HG02678 (cell line): ENCODE measurements at regions not wholly inside any gene's neighbourhood (a gene's known extent, or its start where the extent isn't known, plus 50 kb on each side); places are given as distances from the start of the nearest gene placed in this dataset.
"Not testable (repeated sequence)": the region's sequence is repeated elsewhere in the genome, so short reads cannot be mapped to it uniquely, and the experiment has no call there.

Experiments used
- ATAC-seq: cut with Tn5 transposase; IDR thresholded peaks from one replicate; pipeline ENCODE4 v1.9.1; 2021; ENCODE audit warnings: mild to moderate bottlenecking, moderate library complexity; ENCODE audit not compliant: unreplicated experiment

DNA sequence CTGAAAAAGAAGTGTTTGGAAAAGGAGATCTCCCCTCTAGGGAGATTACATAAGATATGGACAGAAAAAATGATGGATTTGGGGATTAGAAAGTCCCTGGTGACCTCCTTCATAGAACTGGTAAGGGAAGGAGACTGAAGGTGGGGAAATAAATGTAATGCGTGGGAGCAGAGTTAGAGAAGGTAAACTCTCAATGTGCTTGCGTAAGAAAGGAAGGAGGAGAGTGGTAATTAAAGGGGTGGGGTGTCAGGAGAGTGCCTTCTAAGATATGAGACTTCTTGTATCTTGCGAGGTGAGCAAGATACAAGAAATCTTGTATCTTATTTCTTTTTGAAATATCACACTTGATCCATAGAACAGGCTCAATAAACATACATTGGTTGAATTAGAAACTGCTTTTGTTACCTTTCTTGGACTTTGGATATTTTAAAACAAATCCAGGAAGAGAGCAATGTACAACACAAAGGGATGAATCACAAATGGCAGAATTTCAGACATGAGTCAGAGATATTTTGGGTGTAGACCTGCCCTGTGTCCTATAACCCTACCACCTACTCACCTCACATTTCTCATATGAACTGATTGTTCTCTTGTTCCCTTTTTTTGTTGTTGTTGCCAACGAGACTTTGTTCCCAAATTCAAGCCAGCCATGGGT lies 342.4 kb downstream of the INSIG2 start:
- no peak for ATAC-seq

DNA sequence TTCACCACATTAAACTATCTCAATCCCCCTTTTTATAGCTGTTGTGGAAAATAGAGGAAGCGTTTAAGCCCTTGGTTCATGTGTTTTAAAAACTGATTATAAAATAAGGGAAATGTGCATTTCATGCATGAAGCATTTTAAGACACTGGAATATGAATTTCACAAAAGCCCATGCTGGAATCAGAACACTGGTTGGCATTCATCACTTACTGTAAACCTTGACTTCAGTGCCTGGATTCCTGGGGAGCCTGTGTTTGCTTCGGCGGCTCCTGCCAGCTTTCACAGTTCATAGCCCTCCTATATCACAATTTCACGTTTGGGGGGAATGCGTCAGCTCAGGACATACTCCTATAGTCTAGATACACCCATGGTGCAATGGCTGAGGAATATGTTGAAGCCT lies 336.9 kb downstream of the INSIG2 start:
- no peak for ATAC-seq

DNA sequence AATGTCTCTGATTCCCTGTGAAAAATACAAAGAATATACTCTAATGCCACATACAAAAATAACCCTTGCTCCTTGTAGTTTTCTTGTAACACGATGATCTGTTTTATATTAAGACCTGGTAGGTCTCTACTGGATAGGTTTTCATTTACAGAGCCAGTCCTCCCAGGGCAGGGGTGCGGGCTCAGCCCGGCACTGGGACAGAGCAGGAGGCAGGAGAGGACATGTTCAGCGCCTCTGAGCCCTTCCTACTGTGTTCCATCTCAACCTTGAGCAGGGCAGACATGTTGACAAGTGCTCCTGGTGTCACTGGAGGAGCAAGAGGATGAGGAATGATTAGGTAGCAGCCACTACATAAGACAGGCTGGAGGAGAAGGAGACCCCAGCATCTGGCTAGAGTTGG lies 335.5 kb downstream of the INSIG2 start:
- no peak for ATAC-seq

DNA sequence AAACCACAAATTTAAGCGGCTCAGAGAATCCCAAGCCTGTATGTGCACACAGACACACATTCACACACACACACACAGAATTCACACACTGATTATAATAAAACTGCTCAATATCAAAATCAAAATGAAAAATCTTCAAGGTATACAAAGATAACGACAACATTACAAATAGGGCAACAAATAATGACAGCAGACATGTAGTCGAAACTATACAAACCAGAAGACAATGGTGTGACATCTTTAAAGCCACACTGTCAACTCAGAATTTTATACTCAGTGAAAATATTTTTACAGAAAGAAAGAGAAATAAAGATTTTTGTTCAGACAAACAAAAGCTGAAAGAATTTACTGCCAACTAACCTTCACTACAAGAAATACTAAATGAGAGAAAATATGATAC lies 333.4 kb downstream of the INSIG2 start:
- ATAC-seq: no peak

DNA sequence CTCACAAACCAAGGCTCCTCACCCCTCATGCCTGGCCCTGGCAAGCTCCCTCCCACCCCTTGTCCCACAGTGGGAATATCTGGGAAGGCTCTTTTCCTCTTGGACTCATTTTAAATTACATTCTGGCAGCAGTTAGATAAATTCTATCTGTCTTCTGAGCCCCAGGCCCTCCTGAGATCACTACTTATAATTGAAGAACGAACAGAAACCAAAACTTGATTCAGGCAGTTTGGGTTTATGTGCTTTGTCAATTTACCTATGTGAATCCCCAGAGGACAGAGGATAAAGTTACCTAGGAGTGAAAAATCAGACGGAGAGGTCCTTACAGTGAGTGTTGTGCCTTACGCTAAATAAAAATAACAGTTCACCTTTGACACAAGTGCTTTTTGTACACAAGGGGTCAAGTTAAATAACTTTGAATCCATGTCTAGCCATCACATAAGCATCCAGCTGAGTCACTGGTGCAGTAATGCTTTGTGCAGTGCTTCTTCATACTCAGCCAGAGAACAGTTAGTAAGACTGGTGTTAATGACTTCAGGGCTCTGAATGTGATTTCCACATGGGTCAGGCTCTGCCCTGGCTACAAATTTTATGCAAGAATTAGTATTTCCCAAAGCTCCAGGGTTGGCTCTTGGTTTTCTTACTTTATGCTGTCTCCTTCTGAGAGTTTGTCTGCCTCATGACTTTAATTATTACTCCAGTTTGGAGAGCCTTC lies 329.3 kb downstream of the INSIG2 start:
- ATAC-seq: no peak

DNA sequence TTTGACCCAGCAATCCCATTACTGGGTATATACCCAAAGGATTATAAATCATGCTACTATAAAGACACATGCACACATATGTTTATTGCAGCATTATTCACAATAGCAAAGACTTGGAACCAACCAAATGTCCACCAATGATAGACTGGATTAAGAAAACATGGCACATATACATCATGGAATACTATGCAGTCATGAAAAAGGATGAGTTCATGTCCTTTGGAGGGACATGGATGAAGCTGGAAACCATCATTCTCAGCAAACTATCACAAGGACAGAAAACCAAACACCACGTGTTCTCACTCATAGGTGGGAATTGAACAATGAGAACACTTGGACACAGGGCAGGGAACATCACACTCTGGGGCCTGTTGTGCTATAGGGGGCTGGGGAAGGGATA lies 326.9 kb downstream of the INSIG2 start:
- ATAC-seq: not testable (repeated sequence)

DNA sequence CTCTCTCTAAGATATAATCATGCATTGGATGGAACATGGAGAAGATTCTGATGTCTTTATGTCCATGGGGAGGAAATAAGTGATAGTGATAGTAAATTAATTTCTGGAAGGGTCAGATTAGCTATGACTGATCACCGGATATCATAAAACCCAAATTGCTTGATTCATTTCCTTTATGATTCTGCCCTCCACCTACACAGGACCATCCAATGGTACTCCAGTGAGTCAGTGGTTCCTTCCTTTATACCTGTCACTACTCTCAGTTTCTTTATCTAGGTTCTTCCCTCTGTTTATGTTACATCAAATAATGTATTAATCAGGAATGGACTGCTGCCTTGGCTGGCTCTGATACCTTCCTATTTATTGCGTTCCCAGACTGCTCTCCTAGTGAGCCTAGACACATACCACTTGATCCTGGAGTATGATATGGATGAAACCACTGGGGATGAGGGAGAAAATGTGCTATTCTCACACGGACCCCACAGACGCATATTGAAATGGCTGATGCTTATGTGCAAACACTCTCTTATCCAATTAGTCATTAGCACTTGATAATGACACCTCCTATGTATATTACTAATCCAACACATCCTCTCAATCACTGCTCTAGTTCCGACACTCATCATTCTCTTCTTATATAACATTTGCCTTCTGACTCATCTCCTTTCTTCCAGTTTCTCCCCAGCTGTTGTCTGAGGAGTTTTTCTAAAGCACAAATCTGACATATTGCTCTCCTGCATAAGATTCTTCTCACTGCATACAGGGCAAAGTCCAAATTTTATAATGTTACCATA lies 315.6 kb downstream of the INSIG2 start:
- no peak for ATAC-seq

DNA sequence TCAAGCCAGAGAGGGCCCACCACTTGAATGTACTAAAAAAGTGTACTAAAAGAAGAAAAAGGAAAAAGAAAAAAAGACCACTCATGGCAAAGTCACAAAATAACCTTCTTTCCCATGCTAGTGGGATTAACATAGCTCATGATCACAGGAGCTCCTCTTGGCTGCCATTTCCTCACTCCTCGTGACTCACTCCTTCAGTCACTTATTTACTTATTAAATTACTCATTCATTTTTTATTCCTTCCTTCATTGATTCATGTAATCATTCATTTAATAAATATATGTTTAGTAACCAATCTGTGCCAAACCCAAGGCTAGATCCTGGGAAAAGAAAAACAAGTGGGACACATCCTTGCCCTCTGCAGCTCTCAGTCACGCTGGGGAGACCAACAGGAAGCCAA lies 300.5 kb downstream of the INSIG2 start:
- ATAC-seq: no peak

DNA sequence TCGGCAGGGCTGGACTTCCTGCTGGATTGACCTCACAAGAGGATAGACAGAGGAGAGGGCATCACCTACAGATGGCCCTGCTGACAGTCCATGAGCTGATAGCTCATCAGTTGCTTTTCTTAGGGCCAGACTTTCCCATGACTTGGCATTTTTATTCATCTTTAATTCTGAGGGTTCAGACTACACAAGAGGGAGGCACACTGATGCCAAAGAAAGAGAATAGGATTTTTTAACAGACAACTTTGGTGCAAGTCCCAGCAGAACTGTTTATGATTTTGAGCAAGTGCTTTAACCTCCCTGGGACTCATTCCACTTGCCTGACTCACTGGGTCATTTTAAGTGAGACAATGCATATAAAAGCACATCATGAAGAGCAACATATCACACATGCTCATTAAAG lies 299.2 kb downstream of the INSIG2 start:
- no peak for ATAC-seq

DNA sequence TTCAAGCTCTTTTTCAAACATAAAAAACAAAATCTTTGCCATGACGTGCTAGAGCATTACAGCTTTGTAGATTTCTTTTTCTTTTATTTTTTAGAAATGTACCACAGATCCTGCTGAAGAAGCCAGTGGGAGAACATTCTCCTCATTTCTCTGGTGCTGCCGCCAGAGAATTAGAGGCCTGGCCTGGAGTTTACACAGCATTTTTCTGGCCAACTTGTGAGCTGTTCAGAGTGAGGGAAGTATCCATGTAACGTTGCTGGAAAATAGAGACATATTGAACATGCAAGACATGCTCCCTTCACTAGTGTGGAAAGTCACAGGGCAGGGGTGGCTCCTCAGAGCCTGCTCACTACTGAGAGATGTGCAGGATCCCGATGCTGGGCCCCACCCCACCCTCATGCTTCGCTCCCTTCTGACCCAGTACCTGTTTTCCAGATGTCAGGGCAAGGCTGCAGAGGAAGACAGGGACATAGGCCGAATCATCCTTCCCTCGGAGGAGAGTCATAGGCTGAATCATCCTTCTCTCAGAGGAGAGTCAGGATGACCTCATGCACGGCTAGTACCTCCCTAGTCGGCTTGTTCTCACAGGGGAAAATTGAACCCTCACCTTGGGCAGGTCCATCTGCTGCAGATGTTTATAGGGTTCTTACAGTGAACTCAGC lies 298.5 kb downstream of the INSIG2 start:
- ATAC-seq: no peak

DNA sequence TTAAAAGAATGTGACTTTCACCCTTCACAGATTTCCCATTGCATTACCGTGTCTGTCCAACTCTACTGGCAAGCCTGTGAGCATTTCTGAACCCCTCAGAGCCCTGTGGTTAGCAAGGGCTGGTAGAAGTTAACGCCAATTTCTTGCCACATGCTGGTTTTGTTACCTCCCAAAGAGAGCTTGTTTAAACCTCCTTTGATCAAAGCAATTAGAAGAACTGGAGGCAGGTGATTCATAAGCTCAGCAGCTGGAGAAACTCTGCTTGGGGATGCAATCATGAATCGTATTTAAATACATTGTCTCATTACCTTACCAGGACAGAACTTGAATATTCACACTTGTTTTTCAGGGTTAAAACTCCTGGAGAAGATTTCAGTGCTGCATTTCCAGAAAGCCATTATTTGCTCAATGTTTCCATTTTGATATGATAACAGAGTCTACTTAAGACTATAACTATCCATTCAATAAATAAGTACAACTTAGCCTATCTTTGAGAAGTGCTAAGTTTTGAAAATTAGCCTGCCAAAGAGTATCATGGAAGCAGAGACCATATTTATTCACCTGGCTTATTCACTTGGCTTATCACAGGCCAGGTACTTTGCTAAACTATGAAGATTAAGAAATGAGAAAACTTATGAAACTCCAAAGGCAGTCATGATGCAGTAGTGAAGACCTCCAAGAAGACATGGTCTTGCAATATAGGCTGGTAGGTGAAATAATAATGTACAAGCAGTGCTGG lies 292.8 kb downstream of the INSIG2 start:
- ATAC-seq: no peak

DNA sequence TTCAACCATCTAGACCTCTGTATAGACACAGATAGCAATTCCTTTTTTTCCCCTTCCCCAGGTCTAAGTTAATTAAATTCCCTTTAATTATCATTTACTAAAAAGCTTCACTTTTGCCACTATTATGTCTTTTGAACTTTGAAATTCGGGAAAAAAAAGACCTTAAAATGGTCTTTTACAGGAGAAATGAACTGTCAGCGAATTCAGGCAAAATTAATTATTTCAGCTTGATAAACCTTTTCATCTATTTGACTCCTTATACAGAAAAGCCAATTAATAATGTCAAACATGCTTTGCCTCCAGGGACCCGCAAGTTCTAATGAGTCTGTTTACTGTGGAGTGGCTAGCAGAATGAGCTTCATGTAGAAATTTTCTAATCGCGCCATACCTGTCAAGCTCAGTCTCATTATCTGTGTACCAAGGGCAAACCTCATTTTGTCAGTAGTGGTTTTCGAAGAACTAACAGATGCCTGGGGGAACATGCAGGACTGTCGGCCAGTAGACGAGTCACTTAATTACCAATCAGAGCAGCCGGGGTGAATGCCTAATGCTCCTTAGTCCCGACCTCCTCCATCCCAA lies 287.7 kb downstream of the INSIG2 start:
- no peak for ATAC-seq

DNA sequence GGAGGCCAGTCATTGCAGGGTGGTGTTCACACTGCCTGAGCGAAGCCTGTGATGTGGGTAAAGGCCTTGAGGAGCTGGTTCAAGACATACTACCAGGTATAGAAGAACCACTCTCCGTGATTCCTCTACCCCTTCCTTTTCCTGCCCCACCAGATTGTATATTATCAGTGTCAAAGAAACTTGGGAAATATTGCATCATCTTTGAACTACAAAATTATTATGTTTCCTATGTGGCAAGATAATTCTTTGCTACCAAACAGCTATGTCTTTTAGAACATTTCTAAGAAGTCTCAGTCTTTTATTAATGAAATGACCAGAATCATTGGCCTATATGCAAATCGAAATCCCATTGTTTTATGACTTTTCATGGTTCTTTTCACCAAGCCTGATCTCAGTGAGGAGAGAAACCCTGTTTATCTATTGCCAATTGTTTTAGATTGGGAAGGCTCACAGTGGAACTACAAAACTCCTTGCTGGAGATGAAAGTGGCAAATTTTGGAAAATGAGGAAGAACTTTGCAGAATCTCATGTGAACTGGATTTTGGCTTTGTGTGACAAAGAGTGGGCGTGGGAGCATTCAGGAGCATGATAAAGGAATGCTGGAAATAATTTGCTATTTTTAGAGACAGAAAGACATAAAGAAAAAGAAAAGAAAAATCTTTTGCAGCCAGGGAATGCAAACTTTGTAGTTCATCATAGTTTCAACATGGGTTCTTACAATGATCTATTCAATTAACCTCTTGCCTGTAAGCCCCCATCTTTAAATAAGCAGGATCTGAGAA lies 286.9 kb downstream of the INSIG2 start:
- ATAC-seq: no peak

DNA sequence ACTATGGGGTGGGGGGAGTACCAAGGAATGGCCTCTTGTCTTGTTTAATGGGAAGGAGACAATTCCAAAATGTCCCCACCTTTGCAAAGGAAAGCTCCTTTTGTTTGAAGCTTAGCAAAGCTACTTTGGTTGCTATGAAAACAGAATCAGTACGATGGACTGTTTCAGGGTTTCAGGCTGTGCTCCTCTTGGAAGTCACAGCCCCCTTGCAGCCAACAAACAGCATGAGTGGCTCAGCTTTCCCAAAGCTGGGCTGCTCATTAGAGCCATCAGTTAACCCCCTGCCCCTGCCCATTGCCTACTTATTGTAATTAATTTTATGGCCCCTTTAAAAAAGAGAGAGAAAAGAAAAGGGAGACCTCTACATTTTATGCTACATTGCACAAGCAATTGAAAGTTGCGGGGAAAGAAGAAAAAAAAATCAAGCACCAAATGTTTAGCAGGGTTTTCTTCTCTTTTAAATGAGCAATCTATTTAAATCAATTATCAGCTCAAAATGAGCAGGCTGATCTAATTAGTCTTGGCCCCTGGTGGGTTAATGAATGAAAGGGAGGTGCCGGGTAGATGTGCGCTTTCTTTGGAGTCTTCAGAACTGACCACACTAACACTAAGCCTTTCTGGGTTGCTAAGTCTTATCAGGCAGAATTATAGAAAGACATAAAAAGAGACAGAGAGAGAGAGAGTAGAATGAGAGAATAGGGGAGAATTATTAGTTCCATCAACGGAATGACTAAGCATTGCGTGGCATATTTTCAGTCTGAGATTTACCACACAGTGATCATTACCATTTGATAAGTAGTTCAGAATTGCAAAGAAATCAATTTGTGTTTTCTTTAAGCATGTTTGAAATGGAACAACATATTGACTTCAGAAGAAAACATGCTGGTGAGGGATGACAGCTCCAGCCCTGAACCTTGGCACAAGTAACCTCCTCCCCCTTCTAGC lies 284.9 kb downstream of the INSIG2 start:
- no peak for ATAC-seq

DNA sequence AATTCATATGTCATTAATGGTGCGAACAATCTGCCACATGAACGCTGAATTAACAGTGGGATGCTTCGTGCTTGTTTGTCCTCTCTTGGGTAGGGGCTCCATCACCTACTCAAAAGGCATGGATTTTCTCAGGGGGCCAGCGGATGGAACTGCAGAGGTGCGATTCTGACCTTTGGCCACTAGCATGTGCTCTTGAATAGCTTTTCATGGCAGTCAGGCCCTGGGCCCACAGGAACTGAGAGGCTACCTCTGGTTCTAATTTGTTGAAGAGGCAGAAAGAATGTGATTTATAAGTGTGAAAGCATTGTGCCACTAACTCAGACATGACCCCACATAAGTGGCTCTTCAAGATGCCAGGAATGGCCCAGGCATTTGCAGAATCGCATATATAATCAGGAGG lies 283.2 kb downstream of the INSIG2 start:
- ATAC-seq: no peak

DNA sequence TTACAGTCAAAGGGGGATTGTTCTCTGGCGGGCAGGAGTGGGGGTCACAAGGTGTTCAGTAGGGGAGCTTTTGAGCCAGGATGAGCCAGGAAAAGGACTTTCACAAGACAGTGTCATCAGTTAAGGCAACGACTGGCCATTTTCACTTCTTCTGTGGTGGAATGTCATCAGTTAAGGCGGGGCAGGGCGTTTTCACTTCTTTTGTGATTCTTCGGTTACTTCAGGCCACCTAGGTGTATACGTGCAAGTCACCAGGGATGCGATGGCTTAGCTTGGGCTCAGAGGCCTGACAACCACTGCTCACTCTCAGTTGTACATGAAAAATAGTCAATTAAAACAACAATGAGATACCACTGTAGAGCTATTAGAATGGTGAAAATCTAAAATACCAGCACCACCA lies 281.2 kb downstream of the INSIG2 start:
- ATAC-seq: not testable (repeated sequence)

DNA sequence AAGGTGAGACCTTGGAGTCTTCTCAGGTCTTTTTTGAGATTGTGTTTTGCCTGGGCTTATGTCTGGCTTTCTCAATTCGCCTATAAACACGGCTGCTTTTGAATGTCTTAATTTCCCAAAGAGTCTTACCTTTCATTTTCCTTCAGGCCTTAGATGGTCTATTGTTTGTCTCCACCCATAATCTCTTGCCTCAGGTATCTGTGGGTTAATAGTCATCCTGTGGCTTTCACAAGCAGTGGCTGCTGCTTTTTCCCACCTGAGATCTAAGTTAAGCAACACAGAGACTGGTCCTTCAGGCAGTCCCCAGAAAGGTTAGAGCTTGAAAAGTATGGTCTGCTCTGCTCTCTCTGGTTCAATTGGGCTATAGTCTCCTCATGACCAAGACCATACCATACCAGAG lies 275.3 kb downstream of the INSIG2 start:
- no peak for ATAC-seq

DNA sequence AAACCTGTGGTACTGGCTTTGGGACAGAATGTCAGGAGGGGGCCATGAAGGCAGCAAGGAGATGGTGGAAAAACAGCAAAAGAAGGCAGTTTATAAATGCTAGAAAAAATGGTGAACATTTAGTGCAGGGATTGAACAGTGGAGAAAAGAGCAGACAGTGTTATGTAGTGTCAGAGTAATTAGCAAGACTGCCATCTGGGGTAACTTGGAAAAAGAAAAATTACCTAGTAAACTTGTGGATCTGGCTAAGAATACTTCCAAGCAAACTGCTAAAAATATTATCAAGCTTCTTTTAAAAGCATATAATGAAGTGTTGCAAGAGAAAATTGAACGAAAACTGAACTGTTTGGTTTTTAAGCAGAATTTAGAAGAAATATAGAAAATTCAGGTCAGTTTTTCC lies 267.8 kb downstream of the INSIG2 start:
- ATAC-seq: no peak

DNA sequence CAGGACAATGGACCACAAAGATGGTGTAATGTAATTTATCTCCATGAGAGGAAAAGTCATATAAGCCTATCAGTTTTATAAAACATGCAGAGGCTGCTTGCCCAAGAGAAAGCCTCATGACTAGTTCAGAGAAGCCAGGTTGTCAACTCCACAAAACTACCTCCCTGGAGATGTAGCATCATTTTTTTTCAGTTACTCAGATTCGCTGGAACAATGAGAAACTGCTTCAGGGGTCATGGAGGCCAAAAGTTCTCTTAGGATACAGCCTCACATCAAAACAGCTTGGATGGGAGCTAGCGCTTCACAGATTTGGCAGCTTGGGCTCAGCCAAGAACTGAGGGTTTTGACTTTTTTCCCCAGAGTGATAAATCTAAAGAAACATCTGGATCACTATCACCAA lies 263.5 kb downstream of the INSIG2 start:
- no peak for ATAC-seq
